HL-60 (cell line): ENCODE measurements at regions not wholly inside any gene's neighbourhood (a gene's known extent, or its start where the extent isn't known, plus 50 kb on each side); places are given as distances from the start of the nearest gene placed in this dataset.

Experiments
- DNase-seq, 2 experiments: peaks; one replicate each; pipeline ENCODE4 v3.0.0-alpha.2; 2010 to 2020; ENCODE audit warnings: low read depth in 1 of 2, low spot score in 1 of 2
- H3K27ac ChIP-seq: fragments of 250-450 bp; sonication (Bioruptor Pico); replicated peaks from 2 replicates; pipeline ENCODE4 v1.5.1; 2020; ENCODE audit warnings: mild to moderate bottlenecking, moderate library complexity
- H3K27me3 ChIP-seq: fragments of 250-450 bp; sonication (Bioruptor Pico); 2 replicates; pipeline ENCODE4 v1.5.1; 2021; ENCODE audit warnings: mild to moderate bottlenecking, moderate library complexity; ENCODE audit not compliant: insufficient read depth, poor library complexity, severe bottlenecking
- H3K4me3 ChIP-seq: replicated peaks from 2 replicates; pipeline ENCODE4 v1.5.1; 2011; ENCODE audit warnings: mild to moderate bottlenecking, control low read depth, low read length; ENCODE audit not compliant: insufficient read depth
- GABPA ChIP-seq: IDR thresholded peaks from 2 replicates; pipeline ENCODE4 v1.6.1; 2012; ENCODE audit warnings: low read depth
- POLR2AphosphoS5 ChIP-seq: IDR thresholded peaks from 2 replicates; pipeline ENCODE4 v1.6.1; 2012; ENCODE audit warnings: low read depth
- REST ChIP-seq: IDR thresholded peaks from 2 replicates; pipeline ENCODE4 v1.6.1; 2012; ENCODE audit warnings: low read depth; ENCODE audit not compliant: insufficient replicate concordance
- SPI1 ChIP-seq: IDR thresholded peaks from 2 replicates; pipeline ENCODE4 v1.6.1; 2012; ENCODE audit warnings: low read depth, mild to moderate bottlenecking, borderline replicate concordance
- TF ChIP-seq, protein P1 (sequence below): IDR thresholded peaks from one replicate; pipeline ENCODE4 v1.5.1; 2011; ENCODE audit warnings: low read length, control low read depth, inconsistent platforms; ENCODE audit not compliant: insufficient read depth

DNA sequence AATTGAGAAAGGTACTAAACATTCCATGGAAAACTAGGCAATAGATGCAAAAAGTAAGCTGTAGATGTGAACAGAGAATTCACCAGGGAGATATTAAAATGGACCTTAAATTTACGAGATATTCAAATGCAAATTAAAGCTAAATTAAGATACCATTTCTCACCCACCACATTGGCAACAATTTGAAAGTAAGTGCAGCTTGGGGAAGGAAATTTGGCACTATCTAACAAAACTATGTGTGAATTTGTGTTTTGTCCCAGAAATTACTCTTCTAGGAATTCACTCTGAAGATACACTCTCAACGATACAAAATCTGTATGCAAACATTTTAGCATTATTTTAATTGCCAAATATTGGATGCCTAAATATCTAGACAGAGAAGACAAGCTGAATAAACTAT is 178.2 kb upstream of the SORCS1 start:
- DNase-seq = no peak
- Histone ChIP-seq H3K27me3 (no peaks in the 10 kb centered on the region), H3K27ac (no peak overlapping the region), H3K4me3 (no peak overlapping the region)
- TF ChIP-seq REST = no peak
- TF ChIP-seq SPI1 = no peak
- TF ChIP-seq, protein P1, sequence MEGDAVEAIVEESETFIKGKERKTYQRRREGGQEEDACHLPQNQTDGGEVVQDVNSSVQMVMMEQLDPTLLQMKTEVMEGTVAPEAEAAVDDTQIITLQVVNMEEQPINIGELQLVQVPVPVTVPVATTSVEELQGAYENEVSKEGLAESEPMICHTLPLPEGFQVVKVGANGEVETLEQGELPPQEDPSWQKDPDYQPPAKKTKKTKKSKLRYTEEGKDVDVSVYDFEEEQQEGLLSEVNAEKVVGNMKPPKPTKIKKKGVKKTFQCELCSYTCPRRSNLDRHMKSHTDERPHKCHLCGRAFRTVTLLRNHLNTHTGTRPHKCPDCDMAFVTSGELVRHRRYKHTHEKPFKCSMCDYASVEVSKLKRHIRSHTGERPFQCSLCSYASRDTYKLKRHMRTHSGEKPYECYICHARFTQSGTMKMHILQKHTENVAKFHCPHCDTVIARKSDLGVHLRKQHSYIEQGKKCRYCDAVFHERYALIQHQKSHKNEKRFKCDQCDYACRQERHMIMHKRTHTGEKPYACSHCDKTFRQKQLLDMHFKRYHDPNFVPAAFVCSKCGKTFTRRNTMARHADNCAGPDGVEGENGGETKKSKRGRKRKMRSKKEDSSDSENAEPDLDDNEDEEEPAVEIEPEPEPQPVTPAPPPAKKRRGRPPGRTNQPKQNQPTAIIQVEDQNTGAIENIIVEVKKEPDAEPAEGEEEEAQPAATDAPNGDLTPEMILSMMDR = no peak
- TF ChIP-seq POLR2AphosphoS5 = no peak
- no peak for TF ChIP-seq GABPA

- Histone ChIP-seq H3K4me3 (no peak overlapping the region), H3K27me3 (no peaks in the 10 kb centered on the region), H3K27ac (no peak overlapping the region)
- TF ChIP-seq SPI1 (no peak), GABPA (no peak)
- TF ChIP-seq, protein P1 = no peak
- no peak for DNase-seq
Measured at GRCh38 chr10:107341281-107341680, 176.8 kb upstream of the SORCS1 start.

DNA sequence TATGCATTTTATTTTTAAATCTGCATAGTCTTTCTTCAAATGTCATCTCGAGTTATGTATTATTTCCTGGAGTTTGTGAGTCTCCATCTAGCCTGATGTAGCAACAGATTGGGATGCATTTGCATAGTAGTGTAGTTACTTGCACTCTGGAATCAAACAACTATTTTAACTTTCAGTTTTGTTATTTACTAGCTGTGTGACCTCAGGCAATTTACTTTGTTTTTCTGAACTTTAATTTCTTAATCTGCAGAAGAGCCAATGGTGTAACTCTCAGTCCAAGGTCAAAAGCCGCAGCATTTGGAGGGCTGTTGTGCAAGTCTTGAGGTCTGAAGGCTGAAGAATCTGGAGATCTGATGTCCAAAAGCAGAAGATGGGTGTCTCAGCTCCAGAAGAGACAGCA is 175.8 kb upstream of the SORCS1 start:
- H3K4me3 ChIP-seq = no peak overlapping the region
- DNase-seq = no peak
- H3K27ac ChIP-seq = no peak overlapping the region
- H3K27me3 ChIP-seq = no peaks in the 10 kb centered on the region
- TF ChIP-seq SPI1 = no peak

- TF ChIP-seq POLR2AphosphoS5 (no peak), GABPA (no peak), SPI1 (no peak), REST (no peak)
- TF ChIP-seq, protein P1 = no peak
- Histone ChIP-seq H3K27me3 (no peaks in the 10 kb centered on the region), H3K4me3 (no peak overlapping the region), H3K27ac (no peak overlapping the region)
- DNase-seq = no peak
Measured at GRCh38 chr10:107336061-107336460, 171.6 kb upstream of the SORCS1 start.
